ENCODE measurements at regions not wholly inside any gene's neighbourhood (a gene's known extent, or its start where the extent isn't known, plus 50 kb on each side); places are given as distances from the start of the nearest gene placed in this dataset.
"Not testable (repeated sequence)": the region's sequence is repeated elsewhere in the genome, so short reads cannot be mapped to it uniquely, and the experiment has no call there.

DNA sequence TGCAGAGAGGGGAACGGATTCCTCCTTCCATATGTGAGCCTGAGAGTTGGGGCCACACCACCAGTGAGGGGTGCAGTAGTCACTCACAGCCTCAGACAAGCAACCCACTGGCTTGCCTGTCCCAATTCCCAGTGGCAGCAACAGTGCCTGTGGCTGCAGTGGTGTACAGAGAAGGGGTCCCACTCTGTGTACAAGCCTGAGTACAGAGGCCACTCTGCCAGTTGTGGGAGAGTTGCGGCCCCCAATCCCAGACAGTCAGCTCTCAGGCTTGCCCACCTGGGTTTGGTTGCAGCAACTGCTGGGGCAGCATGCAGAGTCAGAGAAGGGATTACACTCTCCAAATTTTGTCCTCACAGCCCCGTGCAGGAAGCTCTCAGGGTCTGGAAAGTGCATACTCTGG lies 133.2 kb upstream of the RFX3 start:
- no peak for DNase-seq

DNA sequence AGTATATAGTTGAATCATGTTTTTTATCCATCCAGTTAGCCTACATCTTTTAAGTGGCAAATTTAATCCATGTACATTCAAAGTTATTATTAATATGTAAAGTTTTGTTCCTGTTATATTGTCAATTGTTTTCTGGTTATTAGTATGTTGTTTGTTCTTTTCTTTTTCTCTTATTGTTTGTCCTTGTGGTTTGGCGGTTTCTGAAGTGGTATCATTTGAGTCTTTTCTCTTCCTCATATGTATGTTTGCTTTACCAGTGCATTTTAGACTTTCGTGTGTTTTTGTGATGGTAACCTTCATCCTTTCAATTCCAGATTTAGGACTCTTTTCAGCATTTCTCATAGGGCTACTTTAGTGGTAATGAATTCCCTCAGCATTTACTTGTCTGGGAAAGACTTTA lies 130.4 kb upstream of the RFX3 start:
- DNase-seq, result no peak

DNA sequence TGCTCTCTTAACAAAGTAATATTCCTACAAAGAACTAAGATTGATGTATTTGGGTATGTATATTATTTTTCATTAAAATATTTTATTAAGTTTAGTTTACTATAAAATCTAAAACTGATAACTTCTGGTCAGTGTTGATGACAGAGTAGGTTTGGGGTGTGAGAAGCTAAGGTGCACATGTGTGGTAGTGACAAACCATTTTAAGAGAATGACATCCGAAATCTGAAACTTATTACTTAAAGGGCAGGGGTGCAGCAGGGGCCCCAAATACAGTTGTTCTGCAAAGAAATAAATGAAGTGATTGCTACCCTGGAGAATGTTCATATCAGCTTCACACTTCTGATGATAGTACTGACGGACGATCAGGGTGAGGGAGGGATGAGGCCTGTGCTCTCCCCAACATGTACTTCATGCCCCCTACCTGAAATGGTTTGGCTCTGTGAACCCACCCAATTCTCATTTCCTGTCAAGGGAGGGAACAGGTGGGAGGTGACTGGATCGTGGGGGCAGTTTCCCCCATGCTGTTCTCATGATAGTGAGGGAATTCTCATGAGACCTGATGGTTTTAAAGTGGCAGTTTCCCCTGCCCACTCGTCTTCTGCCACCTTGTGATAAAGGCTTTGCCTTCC lies 125.3 kb upstream of the RFX3 start:
- no peak for DNase-seq

DNA sequence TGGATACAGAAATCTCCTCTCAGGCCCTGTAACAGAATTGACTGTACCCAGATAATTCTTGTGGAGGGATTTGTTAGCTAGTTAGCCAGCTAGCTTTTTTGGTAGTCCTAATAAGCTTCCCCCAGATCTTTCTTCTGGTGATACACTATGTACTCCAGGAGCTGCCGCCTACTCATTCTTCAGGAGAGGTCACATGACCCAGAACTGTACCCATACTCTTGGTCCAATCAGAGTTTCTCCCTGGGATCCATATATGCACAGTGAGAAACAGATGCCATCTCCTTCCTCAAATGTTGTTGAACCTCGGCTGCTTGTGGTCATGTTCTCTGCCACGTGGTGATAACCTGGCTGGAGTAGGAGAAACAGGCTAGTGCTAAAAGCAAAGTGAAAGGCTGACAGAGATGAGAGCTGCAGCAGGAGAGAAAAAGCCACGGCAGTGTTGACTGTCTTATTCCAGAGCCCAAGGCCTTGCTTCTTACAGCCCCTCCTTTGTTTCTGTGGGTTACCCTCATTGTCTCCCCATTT lies 123.0 kb upstream of the RFX3 start:
- DNase-seq, result no peak

DNA sequence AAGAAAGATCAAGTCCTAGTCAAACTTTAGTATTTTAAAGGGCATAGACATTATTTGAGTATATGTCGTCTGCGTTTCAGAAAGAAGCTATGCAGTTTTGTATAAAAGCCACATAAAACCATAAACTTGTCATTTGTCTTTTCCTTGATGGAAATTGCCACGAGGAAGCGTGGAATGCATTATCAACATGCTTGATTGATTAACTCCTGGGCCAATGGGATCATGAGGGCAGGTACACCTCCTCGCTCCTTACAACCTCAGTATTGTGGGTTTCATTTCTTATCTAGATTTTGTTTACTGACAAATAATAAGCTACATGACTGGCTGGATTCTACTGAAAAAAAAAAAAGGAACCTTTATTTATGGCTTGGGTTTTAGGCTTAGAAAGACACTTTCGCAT lies 122.5 kb upstream of the RFX3 start:
- DNase-seq, result no peak

DNA sequence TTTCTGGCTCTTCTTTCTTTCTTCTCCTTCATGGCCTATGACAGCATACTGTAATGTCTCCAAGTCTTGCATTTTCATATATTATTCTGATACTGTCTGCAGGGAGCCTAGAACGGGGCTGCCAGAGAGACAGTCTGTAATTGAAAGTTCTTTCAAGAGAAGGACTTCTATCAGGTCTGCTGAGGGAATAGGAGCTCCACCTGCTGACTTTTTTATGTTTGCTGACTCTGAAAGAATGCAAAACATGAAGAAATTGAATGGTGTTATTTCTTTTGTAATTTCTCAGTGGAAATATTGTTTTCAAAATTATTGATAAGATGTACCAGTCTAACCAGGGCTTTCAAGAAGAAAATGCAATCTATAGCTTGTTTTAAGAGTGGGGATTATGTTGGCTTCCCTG lies 121.9 kb upstream of the RFX3 start:
- DNase-seq, result no peak

DNA sequence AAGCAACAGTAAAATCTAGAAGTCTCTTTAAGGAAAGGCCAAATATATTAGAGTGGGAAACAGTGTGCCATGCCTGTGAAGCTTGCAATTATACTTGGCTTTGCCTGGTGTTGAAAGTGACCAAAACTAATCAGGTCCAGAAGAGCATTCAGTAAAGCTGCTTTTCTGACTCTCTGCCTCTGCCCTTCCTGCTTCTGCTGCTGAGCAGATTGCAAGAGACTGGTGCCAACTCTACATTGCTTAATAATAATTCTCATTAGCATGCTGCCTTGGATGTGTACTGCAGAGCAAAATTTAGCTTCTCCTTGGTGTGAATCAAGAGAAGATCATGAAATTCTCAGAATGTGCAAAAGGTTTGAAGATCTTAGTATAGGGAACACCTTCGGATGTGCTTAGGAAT lies 120.4 kb upstream of the RFX3 start:
- no peak for DNase-seq

DNA sequence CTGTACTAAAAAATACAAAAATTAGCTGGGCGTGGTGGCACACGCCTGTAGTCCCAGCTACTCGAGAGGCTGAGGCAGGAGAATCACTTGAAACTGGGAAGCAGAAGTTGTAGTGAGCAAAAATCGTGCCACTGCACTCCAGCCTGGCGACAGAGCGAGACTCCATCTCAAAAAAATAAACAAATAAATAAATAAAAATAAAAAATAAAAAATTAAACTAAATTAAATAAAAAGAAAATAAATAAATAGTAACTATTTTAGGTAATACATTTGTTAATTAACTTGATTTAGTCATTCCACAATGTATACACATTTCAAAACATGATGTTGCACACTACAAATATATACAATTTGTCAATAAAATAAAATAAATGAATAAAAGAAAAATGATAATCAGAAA lies 116.3 kb upstream of the RFX3 start:
- DNase-seq, result not testable (repeated sequence)

DNA sequence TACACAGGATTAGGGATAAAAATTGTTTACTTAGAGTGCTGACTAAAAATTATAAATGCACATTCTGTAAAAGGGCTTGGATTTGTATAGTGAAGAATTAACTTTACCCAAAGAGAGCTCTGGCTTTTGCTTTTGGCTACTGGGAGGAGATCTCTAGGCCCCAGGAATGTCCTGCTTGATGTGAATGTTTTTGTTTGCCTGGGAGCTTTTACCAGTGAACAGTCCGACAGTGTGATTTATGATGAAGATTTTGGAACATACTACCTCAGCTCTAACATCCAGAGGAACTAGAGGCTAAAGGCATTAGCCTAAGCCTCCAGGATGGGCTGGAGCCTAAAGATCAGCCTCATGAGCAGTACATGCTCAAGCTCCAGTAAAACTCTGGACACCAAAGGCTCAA lies 103.7 kb upstream of the RFX3 start:
- DNase-seq, result no peak

DNA sequence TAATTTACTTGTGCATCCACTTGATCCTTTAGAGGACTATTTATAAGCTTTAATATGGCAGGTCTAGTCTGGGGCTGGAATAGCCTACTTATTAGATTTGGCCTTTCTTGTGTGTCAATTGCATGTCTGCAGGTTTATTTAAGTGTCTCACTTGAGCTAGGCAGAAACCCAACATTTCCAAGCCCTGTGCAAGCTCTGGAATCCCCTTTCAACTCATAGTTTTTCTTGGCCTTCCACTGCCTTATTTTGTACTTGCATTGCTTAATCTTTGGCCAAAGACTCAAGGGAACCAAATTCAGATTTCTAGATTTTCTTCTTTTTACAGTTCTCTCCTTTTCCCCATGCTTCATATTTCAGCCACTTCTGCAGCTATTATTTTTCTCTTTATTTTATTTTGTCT lies 102.4 kb upstream of the RFX3 start:
- no peak for DNase-seq

DNA sequence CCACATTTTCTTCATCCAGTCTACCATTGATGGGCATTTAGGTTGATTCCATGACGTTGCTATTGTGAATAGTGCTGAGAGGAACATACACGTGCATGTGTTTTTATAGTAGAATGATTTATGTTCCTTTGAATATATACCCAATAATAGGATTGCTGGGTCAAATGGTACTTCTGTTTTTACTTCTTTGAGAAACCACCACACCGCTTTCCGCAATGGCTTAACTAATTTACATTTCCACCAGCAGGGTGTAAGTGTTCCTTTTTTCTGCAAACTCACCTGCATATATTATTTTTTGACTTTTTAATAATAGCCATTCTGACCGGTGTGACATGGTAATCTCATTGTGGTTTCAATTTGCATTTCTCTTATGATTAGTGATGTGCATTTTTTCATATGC lies 82.2 kb upstream of the RFX3 start:
- no peak for DNase-seq

DNA sequence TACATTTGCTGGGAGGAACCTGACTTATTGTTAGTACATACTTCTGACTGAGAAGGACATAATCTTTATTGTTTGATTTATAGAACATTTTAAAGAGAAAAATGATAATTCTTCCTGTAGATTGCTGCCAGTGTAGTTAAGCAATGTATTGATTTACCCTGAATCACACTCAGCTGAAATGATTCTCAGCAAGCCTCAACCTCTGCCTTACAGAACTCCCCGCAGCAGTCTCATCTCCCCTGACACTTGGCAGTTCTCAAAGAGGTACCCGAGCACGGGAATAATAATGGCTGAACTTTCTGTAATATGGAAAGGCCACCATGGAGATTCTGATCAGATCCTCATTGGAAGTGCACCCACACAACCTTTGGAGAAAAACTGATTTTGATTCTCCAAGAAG lies 74.9 kb upstream of the RFX3 start:
- no peak for DNase-seq

DNA sequence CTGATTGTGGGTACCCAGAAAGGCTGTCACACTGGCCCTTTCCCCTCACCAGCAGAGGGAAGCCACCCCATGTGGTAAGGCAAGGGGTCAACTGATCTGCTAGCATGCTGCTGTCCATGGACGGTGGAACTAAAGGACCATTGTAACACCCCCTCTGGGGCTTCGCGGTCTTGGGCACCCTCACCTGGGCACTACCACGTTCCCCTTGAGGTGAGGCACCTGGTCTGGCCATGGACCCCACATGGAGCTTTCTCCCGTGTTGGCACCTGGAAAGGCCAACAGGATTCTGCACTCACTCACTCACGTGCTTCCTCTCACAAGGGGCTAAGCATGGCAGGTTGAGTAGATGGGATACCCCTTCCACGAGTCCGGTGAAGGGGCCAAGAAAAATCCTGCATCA lies 72.0 kb upstream of the RFX3 start:
- DNase-seq, result no peak

DNA sequence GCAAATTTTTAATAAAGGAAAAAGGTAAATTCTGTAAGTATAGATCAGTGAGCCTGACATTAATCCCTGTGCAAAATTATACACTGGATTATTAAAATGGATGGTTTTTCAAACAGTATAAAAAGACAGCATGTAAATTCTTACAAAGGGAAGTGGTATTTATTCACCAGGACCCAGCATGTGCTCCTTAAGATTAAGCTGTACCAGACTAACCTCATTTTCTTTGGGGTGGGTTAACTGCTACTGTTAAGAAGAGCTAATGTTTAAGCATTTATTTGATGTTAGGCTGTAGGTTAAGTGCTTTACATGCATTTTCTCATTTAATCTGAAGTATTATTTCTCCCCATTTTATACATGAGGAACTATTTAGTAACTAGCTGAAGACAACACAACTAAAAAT lies 60.3 kb upstream of the RFX3 start:
- no peak for DNase-seq

DNA sequence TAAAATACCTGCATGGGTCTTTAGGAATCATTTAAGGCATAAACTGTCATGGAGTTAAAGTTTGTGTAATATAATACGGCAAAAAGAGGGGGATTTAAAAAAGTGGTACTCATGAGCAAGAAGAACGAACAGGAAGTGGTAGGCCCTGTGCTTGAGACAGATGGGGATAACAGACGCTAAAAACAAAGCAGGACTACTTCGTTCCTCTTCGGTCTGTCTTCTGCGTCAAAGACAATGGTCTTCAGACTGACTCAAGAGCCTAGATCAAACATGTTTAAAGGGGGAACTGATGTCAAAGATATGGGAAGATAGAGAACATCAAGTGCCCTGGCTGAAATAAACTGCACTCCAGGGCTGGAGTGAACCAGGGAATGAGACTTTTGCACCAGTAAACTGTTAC lies 59.8 kb upstream of the RFX3 start:
- DNase-seq, result no peak

DNA sequence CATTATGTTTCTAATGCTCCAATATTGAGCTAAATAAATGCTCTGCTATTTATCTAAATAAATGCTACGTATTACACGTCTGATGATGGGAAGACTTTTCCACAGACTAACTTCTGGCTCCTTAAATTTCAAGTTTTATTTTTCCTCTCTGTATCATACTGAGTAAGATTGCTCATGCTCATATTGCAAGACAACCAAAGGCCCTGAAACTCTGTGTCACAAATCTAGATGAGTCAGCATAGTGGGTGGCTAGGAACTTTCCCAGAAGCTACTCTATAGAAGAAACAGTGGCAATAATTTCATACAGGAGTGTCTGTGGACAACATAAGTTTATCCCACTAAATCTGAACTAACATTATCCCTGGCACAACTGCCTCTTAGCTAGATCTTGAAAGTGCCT lies 53.0 kb upstream of the RFX3 start:
- DNase-seq, result no peak

DNA sequence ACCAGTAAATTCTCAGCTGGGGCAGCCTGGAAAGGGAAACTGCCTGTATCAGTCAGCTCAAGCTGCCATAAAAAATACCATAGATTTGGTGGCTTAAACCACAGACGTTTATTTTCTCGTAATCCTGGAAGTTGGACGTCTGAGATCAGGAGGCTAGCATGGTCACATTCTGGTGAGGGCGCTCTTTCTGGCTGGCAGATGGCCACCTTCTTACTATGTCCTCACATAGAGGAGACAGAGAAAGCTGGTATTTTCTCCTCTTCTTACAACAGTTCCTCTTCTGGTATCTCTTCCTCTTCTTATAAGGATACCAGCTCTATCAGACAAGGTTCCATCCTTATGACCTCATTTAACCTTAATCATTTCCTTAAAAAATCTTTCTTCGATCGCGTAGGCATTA lies 50.5 kb upstream of the RFX3 start:
- DNase-seq, result no peak

DNA sequence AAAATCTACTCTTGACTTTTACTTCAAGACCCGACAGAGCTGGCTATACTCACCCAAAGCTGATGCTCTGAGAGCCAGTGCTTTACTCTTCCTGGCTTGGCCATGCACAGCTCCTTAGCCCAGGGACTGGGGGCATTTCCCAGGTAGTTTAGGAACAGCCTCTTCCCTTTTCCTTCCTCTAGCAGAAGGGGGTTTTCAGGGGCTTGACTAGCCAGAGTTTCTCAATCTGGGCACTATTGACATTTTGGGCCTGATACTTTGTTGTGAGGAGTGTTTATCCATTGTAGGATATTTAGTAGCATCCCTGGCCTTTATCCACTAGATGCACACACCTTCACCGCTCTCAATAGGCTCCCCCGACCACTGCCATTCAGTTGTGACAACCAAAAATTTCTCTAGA lies 50.0 kb upstream of the RFX3 start:
- no peak for DNase-seq

All from NCI-H774 (cell line).